Liver (tissue), 8 donors: ENCODE measurements at regions not wholly inside any gene's neighbourhood (a gene's known extent, or its start where the extent isn't known, plus 50 kb on each side); places are given as distances from the start of the nearest gene placed in this dataset.

Experiments used
- DNase-seq: peaks from one replicate; pipeline ENCODE4 v3.0.0-alpha.2; 2017; ENCODE audit warnings: low spot score
- H3K27ac ChIP-seq, 2 donors: one replicate each; pipeline ENCODE4 v1.7.0; 2013; ENCODE audit warnings: inconsistent platforms in 2 of 2, low read length in 2 of 2, control low read depth in 1 of 2, low read depth in 1 of 2, mild to moderate bottlenecking in 1 of 2
- H3K27me3 ChIP-seq, 4 donors: one replicate each; pipeline versions ENCODE4 v1.6.1 to v1.7.0; 2013; ENCODE audit warnings: low read length in 3 of 4, inconsistent platforms in 1 of 4, mild to moderate bottlenecking in 1 of 4, moderate library complexity in 1 of 4; ENCODE audit not compliant: control insufficient read depth in 4 of 4, insufficient read depth in 4 of 4
- H3K36me3 ChIP-seq, 4 donors: one replicate each; pipeline versions ENCODE4 v1.6.1 to v1.7.0; 2013; ENCODE audit warnings: low read length in 3 of 4, mild to moderate bottlenecking in 3 of 4, low read depth in 1 of 4, moderate library complexity in 1 of 4; ENCODE audit not compliant: control insufficient read depth in 4 of 4, insufficient read depth in 3 of 4
- H3K4me1 ChIP-seq, 4 donors: one replicate each; pipeline versions ENCODE4 v1.6.1 to v1.7.0; 2013; ENCODE audit warnings: low read length in 3 of 4, mild to moderate bottlenecking in 3 of 4, moderate library complexity in 1 of 4; ENCODE audit not compliant: control insufficient read depth in 4 of 4, insufficient read depth in 4 of 4
- H3K4me3 ChIP-seq, 3 donors: one replicate each; pipeline versions ENCODE4 v1.6.1 to v1.7.0; 2013; ENCODE audit warnings: low read length in 3 of 3, control low read depth in 1 of 3, low read depth in 1 of 3, mild to moderate bottlenecking in 1 of 3
- H3K9ac ChIP-seq, 2 donors: one replicate each; pipeline ENCODE4 v1.7.0; 2013; ENCODE audit warnings: low read length in 2 of 2, mild to moderate bottlenecking in 2 of 2, moderate library complexity in 2 of 2, control low read depth in 1 of 2, low read depth in 1 of 2
- H3K9me3 ChIP-seq, 4 donors: one replicate each; pipeline versions ENCODE4 v1.6.1 to v1.7.0; 2013; ENCODE audit warnings: low read length in 3 of 4; ENCODE audit not compliant: control insufficient read depth in 4 of 4
- EGR1 ChIP-seq, 2 donors: IDR thresholded peaks; 2 replicates each; pipeline ENCODE4 v1.6.1; 2016 to 2018; ENCODE audit warnings: antibody characterized with exemption in 2 of 2, low read depth in 2 of 2
- FOXA1 ChIP-seq: IDR thresholded peaks from 2 replicates; pipeline ENCODE4 v1.6.1; 2016; ENCODE audit warnings: antibody characterized with exemption
- FOXA2 ChIP-seq: IDR thresholded peaks from 2 replicates; pipeline ENCODE4 v1.6.1; 2016; ENCODE audit warnings: antibody characterized with exemption
- GABPA ChIP-seq, 2 donors: IDR thresholded peaks in 1 of 2; conservative IDR thresholded peaks in 1 of 2; 2 replicates each; pipeline ENCODE4 v1.6.1; 2016; ENCODE audit warnings: antibody characterized with exemption in 2 of 2, mild to moderate bottlenecking in 1 of 2, moderate library complexity in 1 of 2
- HNF4A ChIP-seq, 2 donors: conservative IDR thresholded peaks; 2 replicates each; pipeline ENCODE4 v1.6.1; 2016; ENCODE audit warnings: antibody characterized with exemption in 2 of 2, mild to moderate bottlenecking in 2 of 2
- HNF4G ChIP-seq: IDR thresholded peaks from 2 replicates; pipeline ENCODE4 v1.6.1; 2016; ENCODE audit warnings: antibody characterized with exemption
- RAD21 ChIP-seq, 2 donors: IDR thresholded peaks; 2 replicates each; pipeline ENCODE4 v1.6.1; 2016; ENCODE audit warnings: antibody characterized with exemption in 2 of 2, mild to moderate bottlenecking in 2 of 2
- REST ChIP-seq: IDR thresholded peaks from 2 replicates; pipeline ENCODE4 v1.6.1; 2016; ENCODE audit warnings: antibody characterized with exemption, mild to moderate bottlenecking
- RXRA ChIP-seq, 2 donors: IDR thresholded peaks; 2 replicates each; pipeline ENCODE4 v1.6.1; 2017 to 2018; ENCODE audit warnings: antibody characterized with exemption in 2 of 2, mild to moderate bottlenecking in 1 of 2
- SP1 ChIP-seq: IDR thresholded peaks from 2 replicates; pipeline ENCODE4 v1.6.1; 2018; ENCODE audit warnings: antibody characterized with exemption, mild to moderate bottlenecking
- YY1 ChIP-seq: IDR thresholded peaks from 2 replicates; pipeline ENCODE4 v1.6.1; 2016; ENCODE audit warnings: antibody characterized with exemption, mild to moderate bottlenecking
- WGBS: extraction: QIAGEN DNeasy Blood & Tissue Kit; methylation state at CpG from one replicate; pipeline ENCODE4 v1.1.7; 2013; 5-methylcytosine and 5-hydroxymethylcytosine counted together
- TF ChIP-seq, protein P1 (sequence below): IDR thresholded peaks from 2 replicates; pipeline ENCODE4 v1.6.1; 2016; ENCODE audit warnings: antibody characterized with exemption
- TF ChIP-seq, protein P2 (sequence below): fragments of 150-350 bp; IDR thresholded peaks from 2 replicates; pipeline ENCODE4 v1.5.1; 2017; ENCODE audit warnings: improper control_type of control experiment, low read depth, low read length; ENCODE audit not compliant: missing input control
- TF ChIP-seq, protein P3 (sequence below): IDR thresholded peaks from 2 replicates; pipeline ENCODE4 v1.6.1; 2016; ENCODE audit warnings: antibody characterized with exemption
- donor health status: healthy.
- donor health status: healthy.
- donor health status: healthy.
- donor health status: healthy.
- donor health status: healthy.

DNA sequence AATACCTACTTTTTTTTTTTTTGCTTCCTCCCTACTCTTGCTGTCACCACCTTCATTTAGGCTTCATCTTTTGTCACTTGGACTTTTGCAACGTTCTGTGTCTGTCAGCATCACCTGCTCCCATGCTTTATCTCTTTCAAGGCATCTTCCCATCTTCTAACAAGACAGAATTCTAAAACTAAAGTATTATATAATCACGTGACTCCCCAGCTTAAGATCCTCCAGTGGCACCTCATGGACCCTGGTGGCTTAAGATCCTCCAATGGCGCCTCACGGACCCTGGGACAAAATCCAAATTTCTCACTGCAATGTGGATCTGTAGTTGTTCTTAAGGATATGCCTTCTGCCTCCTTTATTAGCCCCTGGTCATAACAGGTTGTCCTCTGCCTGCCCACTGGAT is 248.2 kb upstream of the SORL1-AS1 start (continued):
- TF ChIP-seq, protein P1, sequence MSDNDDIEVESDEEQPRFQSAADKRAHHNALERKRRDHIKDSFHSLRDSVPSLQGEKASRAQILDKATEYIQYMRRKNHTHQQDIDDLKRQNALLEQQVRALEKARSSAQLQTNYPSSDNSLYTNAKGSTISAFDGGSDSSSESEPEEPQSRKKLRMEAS: no peak
- TF ChIP-seq, protein P2, sequence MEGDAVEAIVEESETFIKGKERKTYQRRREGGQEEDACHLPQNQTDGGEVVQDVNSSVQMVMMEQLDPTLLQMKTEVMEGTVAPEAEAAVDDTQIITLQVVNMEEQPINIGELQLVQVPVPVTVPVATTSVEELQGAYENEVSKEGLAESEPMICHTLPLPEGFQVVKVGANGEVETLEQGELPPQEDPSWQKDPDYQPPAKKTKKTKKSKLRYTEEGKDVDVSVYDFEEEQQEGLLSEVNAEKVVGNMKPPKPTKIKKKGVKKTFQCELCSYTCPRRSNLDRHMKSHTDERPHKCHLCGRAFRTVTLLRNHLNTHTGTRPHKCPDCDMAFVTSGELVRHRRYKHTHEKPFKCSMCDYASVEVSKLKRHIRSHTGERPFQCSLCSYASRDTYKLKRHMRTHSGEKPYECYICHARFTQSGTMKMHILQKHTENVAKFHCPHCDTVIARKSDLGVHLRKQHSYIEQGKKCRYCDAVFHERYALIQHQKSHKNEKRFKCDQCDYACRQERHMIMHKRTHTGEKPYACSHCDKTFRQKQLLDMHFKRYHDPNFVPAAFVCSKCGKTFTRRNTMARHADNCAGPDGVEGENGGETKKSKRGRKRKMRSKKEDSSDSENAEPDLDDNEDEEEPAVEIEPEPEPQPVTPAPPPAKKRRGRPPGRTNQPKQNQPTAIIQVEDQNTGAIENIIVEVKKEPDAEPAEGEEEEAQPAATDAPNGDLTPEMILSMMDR: no peak

GRCh38 chr11:121699801-121700200 is 247.0 kb upstream of the SORL1-AS1 start:
- Histone ChIP-seq H3K9me3 (no peaks in the 10 kb centered on the region), H3K4me3 (no peak overlapping the region), H3K36me3 (no peaks in the 10 kb centered on the region), H3K27me3 (peaks cover 0 to 5% (median 0%) of the 10 kb centered on the region in 4 donors), H3K9ac (no peak overlapping the region), H3K27ac (no peak overlapping the region), H3K4me1 (no peaks in the 10 kb centered on the region)
- 50% methylated on average over 5 of the region's 5 CpGs for WGBS
- no peak for DNase-seq
- TF ChIP-seq FOXA2 (no peak), EGR1 (IDR thresholded peaks at IDR 0.05; ENCODE audit: low read depth in 2 of 2) (no peak)

GRCh38 chr11:121696931-121697670 is 244.3 kb upstream of the SORL1-AS1 start:
- no peaks in the 10 kb centered on the region for H3K9me3 ChIP-seq
- H3K36me3 ChIP-seq: no peaks in the 10 kb centered on the region
- WGBS: 81% methylated on average over 10 of the region's 10 CpGs
- H3K4me1 ChIP-seq: no peaks in the 10 kb centered on the region
- peaks cover 0 to 7% (median 0%) of the 10 kb centered on the region in 4 donors for H3K27me3 ChIP-seq
- H3K9ac ChIP-seq: no peak overlapping the region
- no peak overlapping the region for H3K27ac ChIP-seq
- TF ChIP-seq HNF4G: no peak
- TF ChIP-seq HNF4A (conservative IDR thresholded peaks at IDR 0.05): no peak
- no peak for TF ChIP-seq RAD21 (IDR thresholded peaks at IDR 0.05)
- TF ChIP-seq YY1: no peak
- TF ChIP-seq, protein P3, sequence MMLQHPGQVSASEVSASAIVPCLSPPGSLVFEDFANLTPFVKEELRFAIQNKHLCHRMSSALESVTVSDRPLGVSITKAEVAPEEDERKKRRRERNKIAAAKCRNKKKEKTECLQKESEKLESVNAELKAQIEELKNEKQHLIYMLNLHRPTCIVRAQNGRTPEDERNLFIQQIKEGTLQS: no peak
- no peak for TF ChIP-seq FOXA2
- TF ChIP-seq RXRA (IDR thresholded peaks at IDR 0.05): no peak
- no peak for TF ChIP-seq GABPA (IDR thresholded peaks at IDR 0.05 in 1 of 2, conservative IDR thresholded peaks at IDR 0.05 in 1 of 2)
- TF ChIP-seq REST: no peak
- TF ChIP-seq SP1: no peak
- no peak for TF ChIP-seq FOXA1
- no peak for DNase-seq
- H3K4me3 ChIP-seq: no peak overlapping the region
